ENCODE measurements at regions not wholly inside any gene's neighbourhood (a gene's known extent, or its start where the extent isn't known, plus 50 kb on each side); places are given as distances from the start of the nearest gene placed in this dataset.

GRCh38 chr11:119779195-119780071, 50.4 kb upstream of the NECTIN1 start:
- Histone ChIP-seq H3K9ac (ENCODE audit: low read depth in 1 of 2, low read length in 2 of 2) (no peak overlapping the region), H3K36me3 (ENCODE audit: control insufficient read depth in 2 of 2, insufficient read depth in 2 of 2, low read length in 2 of 2) (no peaks in the 10 kb centered on the region), H3K27me3 (ENCODE audit: control insufficient read depth in 2 of 2, insufficient read depth in 2 of 2, low read length in 2 of 2) (peaks cover 0 to 3% of the 10 kb centered on the region in 2 donors), H3K4me1 (ENCODE audit: control insufficient read depth in 2 of 2, insufficient read depth in 2 of 2, low read length in 2 of 2) (no peaks in the 10 kb centered on the region), H3K27ac (ENCODE audit: low read depth in 2 of 2, low read length in 2 of 2) (no peak overlapping the region), H3K9me3 (ENCODE audit: control insufficient read depth in 2 of 2, low read length in 2 of 2) (no peaks in the 10 kb centered on the region), H3K4me3 (ENCODE audit: low read length in 2 of 2) (no peak overlapping the region)

Data from mucosa of rectum (tissue), 2 donors.